ENCODE measurements at regions not wholly inside any gene's neighbourhood (a gene's known extent, or its start where the extent isn't known, plus 50 kb on each side); places are given as distances from the start of the nearest gene placed in this dataset.
"Not testable (repeated sequence)": the region's sequence is repeated elsewhere in the genome, so short reads cannot be mapped to it uniquely, and the experiment has no call there.

- no peak for DNase-seq
Observed at GRCh38 chr16:9141813-9142212, 50.4 kb downstream of the HAPSTR1 start.

- no peak for DNase-seq
Observed at GRCh38 chr16:9144106-9144505, 52.7 kb downstream of the HAPSTR1 start.

GRCh38 chr16:9148374-9149015 is 57.1 kb downstream of the HAPSTR1 start:
- no peak for DNase-seq

DNA sequence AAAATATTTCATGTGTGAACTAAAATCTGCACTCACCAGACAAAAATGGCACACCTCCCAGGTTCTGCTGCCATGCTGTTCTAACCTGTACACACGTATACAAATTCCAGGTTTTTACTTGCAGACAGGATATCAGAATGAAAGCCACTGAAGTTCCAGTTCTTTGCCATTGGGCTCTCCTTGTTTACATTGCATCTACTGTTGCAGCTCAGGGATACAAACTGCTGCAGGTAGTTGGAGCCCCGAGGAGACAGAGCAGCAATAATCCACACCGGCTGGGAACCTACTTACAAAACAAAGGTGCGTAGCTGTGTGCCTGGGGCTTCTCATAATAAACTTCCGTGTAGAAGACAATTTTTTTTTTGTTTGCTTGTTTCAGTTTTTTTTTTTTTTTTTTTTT is 59.6 kb downstream of the HAPSTR1 start:
- DNase-seq = no peak

GRCh38 chr16:9151597-9151996 is 60.2 kb downstream of the HAPSTR1 start:
- DNase-seq = no peak

DNA sequence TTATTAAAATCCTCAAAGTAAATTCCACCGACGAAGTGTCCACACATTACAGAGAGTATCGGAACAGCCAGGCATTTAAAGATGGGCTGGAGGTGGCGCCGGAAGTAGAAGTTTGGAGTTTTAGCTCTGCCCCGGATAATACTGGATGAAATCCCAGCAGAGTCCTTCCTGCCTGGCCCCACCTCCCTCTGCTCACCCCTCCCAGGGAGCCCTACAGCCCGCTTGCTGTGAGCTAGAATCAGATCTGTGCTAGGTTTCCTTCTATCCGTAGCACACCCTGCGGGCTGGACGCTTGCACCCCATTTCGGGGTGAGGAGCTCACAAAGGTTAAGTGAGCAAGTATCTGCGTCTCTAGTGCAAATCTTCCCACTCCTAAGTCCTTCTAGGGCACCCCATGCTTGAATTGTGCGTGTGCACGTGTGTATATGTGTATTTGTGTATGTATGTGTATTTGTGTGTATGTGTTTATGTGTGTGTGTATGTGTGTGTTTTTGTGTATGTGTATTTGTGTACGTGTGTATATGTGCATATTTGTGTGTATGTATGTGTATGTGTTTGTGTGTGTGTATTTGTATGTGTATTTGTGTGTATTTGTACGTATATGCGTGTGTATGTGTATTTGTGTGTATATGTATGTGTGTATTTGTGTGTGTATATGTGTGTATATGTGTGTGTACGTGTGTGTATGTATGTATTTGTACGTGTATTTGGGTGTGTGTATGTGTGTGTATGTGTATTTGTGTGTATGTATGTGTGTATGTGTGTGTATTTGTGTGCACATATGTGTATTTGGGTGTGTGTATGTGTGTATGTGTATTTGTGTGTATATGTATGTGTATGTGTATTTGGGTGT is 61.4 kb downstream of the HAPSTR1 start:
- no peak for DNase-seq

DNA sequence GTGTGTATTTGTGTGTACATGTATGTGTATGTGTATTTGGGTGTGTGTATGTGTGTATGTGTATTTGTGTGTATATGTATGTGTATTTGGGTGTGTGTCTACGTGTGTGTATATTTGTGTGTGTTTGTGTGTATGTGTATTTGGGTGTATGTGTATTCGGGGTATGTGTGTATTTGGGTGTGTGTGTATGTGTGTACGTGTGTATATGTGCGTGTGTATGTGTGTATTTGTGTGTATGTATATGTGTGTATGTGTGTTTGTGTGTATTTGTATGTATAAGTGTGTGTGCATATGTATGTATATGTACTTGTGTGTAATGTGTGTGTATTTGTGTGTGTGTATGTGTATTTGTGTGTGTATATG is 62.0 kb downstream of the HAPSTR1 start:
- no peak for DNase-seq

- DNase-seq = no peak
Observed at GRCh38 chr16:9154567-9155410, 63.3 kb downstream of the HAPSTR1 start.

- DNase-seq = no peak
Observed at GRCh38 chr16:9155871-9156270, 64.4 kb downstream of the HAPSTR1 start.

- DNase-seq = no peak
Observed at GRCh38 chr16:9159839-9160550, 68.6 kb downstream of the HAPSTR1 start.

GRCh38 chr16:9160551-9160911 is 69.1 kb downstream of the HAPSTR1 start:
- no peak for DNase-seq

GRCh38 chr16:9165681-9166080 is 74.2 kb downstream of the HAPSTR1 start:
- no peak for DNase-seq

DNA sequence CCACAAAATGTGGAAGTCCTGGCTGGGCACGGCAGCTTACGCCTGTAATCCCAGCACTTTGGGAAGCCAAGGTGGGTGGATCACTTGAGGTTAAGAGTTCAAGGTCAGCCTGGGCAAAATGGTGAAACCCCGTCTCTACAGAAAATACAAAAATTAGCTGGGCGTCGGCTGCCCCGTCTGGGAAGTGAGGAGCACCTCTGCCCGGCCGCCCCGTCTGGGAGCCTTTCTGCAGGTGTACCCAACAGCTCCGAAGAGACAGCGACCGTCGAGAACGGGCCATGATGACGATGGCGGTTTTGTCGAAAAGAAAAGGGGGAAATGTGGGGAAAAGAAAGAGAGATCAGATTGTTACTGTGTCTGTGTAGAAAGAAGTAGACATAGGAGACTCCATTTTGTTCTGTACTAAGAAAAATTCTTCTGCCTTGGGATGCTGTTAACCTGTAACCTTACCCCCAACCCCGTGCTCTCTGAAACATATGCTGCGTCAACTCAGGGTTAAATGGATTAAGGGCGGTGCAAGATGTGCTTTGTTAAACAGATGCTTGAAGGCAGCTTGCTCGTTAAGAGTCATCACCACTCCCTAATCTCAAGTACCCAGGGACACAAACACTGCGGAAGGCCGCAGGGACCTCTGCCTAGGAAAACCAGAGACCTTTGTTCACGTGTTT is 75.0 kb downstream of the HAPSTR1 start:
- not testable (repeated sequence) for DNase-seq

DNA sequence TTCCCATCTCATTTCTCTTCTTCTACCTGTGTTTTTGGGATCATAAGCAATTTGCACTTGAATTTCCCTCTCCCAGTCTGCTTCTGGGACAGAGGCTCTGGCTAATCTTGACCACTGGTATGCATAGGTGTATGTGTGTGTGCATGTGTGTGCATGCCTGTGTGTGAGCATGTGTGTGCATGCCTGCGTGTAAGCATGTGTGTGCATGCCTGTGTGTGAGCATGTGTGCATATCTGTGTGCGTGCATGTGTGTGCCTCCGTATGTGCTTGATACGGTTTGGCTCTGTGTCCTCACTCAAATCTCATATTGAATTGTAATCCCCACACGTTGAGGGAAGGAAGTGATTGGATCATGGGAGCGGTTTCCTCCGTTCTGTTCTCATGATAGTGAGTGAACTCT is 77.7 kb downstream of the HAPSTR1 start:
- DNase-seq = no peak

GRCh38 chr16:9170470-9170869 is 79.0 kb downstream of the HAPSTR1 start:
- no peak for DNase-seq

- no peak for DNase-seq
Observed at GRCh38 chr16:9176547-9177418, 85.3 kb downstream of the HAPSTR1 start.

- DNase-seq = no peak
Observed at GRCh38 chr16:9177861-9178260, 86.4 kb downstream of the HAPSTR1 start.

DNA sequence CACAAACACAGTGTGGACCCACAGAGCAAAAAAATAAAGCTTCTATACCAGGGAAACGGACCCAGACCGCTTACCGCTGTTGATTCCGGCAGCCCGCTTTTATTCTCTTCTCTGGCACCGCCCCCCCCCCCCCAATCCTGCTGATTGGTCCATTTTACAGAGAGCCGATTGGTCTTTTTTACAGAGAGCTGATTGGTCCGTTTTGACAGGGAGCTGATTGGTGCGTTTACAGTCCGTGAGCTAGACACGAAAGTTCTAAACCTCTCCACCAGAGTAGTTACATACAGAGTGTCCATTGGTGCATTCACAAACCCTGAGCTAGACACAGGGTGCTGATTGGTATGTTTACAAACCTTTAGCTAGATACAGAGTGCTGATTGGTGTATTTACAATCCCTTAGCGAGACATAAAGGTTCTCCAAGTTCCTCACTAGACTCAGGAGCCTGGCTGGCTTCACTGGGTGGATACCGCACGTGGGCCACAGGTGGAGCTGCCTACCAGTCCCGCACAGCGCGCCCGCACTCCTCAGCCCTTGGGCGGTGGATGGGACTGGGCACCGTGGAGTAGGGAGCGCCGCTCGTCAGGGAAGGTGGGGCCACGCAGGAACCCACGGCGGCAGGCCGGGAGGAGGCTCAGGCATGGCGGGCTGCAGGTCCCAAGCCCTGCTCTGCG is 92.4 kb downstream of the HAPSTR1 start:
- DNase-seq = no peak

- no peak for DNase-seq
Observed at GRCh38 chr16:9184354-9184690, 92.9 kb downstream of the HAPSTR1 start.

GRCh38 chr16:9185381-9185780 is 93.9 kb downstream of the HAPSTR1 start:
- no peak for DNase-seq

GRCh38 chr16:9186061-9186460 is 94.6 kb downstream of the HAPSTR1 start:
- no peak for DNase-seq
